HepG2 (cell line): ENCODE measurements at regions not wholly inside any gene's neighbourhood (a gene's known extent, or its start where the extent isn't known, plus 50 kb on each side); places are given as distances from the start of the nearest gene placed in this dataset.

Experiments used
- ATAC-seq: fragments of 200-7000 bp; cut with Tn5 transposase; 3 replicates; pipeline ENCODE4 v1.9.1; 2020; ENCODE audit warnings: mild to moderate bottlenecking, moderate library complexity
- BruUV-seq: library from RNA; stranded (reverse); fragments of 400-500 nt; replicated peaks from 2 replicates; lab custom pipeline; 2021; lab: Mats Ljungman, UMichigan
- CTCF ChIA-PET: fragments of 300-600 bp; formaldehyde crosslinking; extraction: SDS; loops from one replicate; lab custom pipeline; 2021; ENCODE audit warnings: low total read pairs, inconsistent platforms, low intra/inter-chr PET ratio; lab: Yijun Ruan, JAX
- POLR2A ChIA-PET: fragments of 350-600 bp; sonication (Branson Sonifier 250); formaldehyde crosslinking; loops from one replicate; lab custom pipeline; 2020; ENCODE audit warnings: antibody characterized with exemption, inconsistent platforms; lab: Yijun Ruan, JAX
- DNase-seq: peaks from one replicate; pipeline ENCODE4 v3.0.0-alpha.2; 2015; ENCODE audit warnings: low spot score
- FAIRE-seq: peaks from 3 replicates; lab custom pipeline; 2011; peaks lifted over from hg19 to GRCh38; lab: Jason Lieb, UNC
- H2AFZ ChIP-seq: one replicate; pipeline ENCODE4 v1.6.1; 2011; ENCODE audit warnings: low read length, inconsistent platforms
- H3K27ac ChIP-seq: fragments of 300-600 bp; 3 replicates; pipeline ENCODE4 v1.8.0; 2011; ENCODE audit warnings: mixed run types, mild to moderate bottlenecking, mixed read lengths, low read length, inconsistent platforms; ENCODE audit not compliant: insufficient read depth; ENCODE audit errors: extremely low read length
- H3K27me3 ChIP-seq, 2 experiments: fragments of 200-600 bp in 1 of 2; 2 replicates in 1 of 2; 3 replicates in 1 of 2; pipeline versions ENCODE4 v1.6.0 to v1.8.0; 2011; ENCODE audit warnings: low read length in 2 of 2, mild to moderate bottlenecking in 2 of 2, moderate library complexity in 2 of 2, inconsistent platforms in 1 of 2; ENCODE audit not compliant: insufficient read depth in 2 of 2, control insufficient read depth in 1 of 2
- H3K36me3 ChIP-seq, 2 experiments: fragments of 200-600 bp in 1 of 2; replicated peaks in 1 of 2; 2 replicates in 1 of 2; 3 replicates in 1 of 2; pipeline versions ENCODE4 v1.5.1 to v1.8.0; 2011; ENCODE audit warnings: low read length in 2 of 2, inconsistent platforms in 1 of 2; ENCODE audit not compliant: insufficient read depth in 2 of 2, control insufficient read depth in 1 of 2
- H3K4me1 ChIP-seq: 2 replicates; pipeline ENCODE4 v1.5.1; 2012; ENCODE audit warnings: low read length, inconsistent platforms; ENCODE audit not compliant: insufficient read depth
- H3K4me2 ChIP-seq: 2 replicates; pipeline ENCODE4 v1.6.0; 2011; ENCODE audit warnings: low read depth, low read length, inconsistent platforms
- H3K4me3 ChIP-seq, 3 experiments: fragments of 200-600 bp in 1 of 3; sonication (generic), shearing (Covaris generic) in 1 of 3; replicated peaks in 1 of 3; 2 replicates each; pipeline ENCODE4 v1.5.1; 2011 to 2016; ENCODE audit warnings: low read length in 3 of 3, inconsistent platforms in 2 of 3, low read depth in 2 of 3, mild to moderate bottlenecking in 2 of 3, control low read depth in 1 of 3, mixed read lengths in 1 of 3; ENCODE audit not compliant: insufficient read depth in 1 of 3
- H3K79me2 ChIP-seq: one replicate; pipeline ENCODE4 v1.6.1; 2011; ENCODE audit warnings: low read length, inconsistent platforms; ENCODE audit not compliant: insufficient read depth
- H3K9ac ChIP-seq: 2 replicates; pipeline ENCODE4 v1.6.0; 2011; ENCODE audit warnings: mild to moderate bottlenecking, low read depth, low read length, inconsistent platforms; ENCODE audit not compliant: insufficient read depth
- H3K9me3 ChIP-seq: 2 replicates; pipeline ENCODE4 v1.5.1; 2012; ENCODE audit warnings: mild to moderate bottlenecking, low read length
- H4K20me1 ChIP-seq: 2 replicates; pipeline ENCODE4 v1.6.0; 2011; ENCODE audit warnings: inconsistent platforms, mild to moderate bottlenecking, low read length, moderate library complexity; ENCODE audit not compliant: insufficient read depth
- GTF2F1 ChIP-seq: fragments of 150-350 bp; IDR thresholded peaks from 2 replicates; pipeline ENCODE4 v1.6.1; 2014; ENCODE audit warnings: low read length
- HDAC2 ChIP-seq: sonication (generic); formaldehyde crosslinking; IDR thresholded peaks from 2 replicates; pipeline ENCODE4 v1.4.0; 2020; ENCODE audit warnings: missing genetic modification reagents
- HOXA7 ChIP-seq: sonication (generic); formaldehyde crosslinking; IDR thresholded peaks from 2 replicates; pipeline ENCODE4 v1.8.1; 2022; ENCODE audit warnings: mild to moderate bottlenecking, missing genetic modification reagents, moderate library complexity
- KAT8 ChIP-seq: IDR thresholded peaks from 2 replicates; pipeline ENCODE4 v1.6.1; 2016; ENCODE audit warnings: missing genetic modification reagents, missing compliant biosample characterization
- KLF16 ChIP-seq, 2 experiments: sonication (generic) in 1 of 2; formaldehyde crosslinking in 1 of 2; IDR thresholded peaks; 2 replicates each; pipeline versions ENCODE4 v1.6.1 to v1.8.0; 2016 to 2023; ENCODE audit warnings: missing genetic modification reagents in 2 of 2, missing compliant biosample characterization in 1 of 2
- NR2F1 ChIP-seq, 2 experiments: fragments of 450-650 bp in 1 of 2; formaldehyde crosslinking in 1 of 2; IDR thresholded peaks; 2 replicates each; pipeline versions ENCODE4 v1.5.0 to v1.6.1; 2016 to 2020; ENCODE audit warnings: mild to moderate bottlenecking in 1 of 2, missing compliant biosample characterization in 1 of 2, missing genetic modification reagents in 1 of 2, moderate library complexity in 1 of 2
- SMARCC2 ChIP-seq: fragments of 450-650 bp; IDR thresholded peaks from 2 replicates; pipeline ENCODE4 v1.6.1; 2017; ENCODE audit warnings: antibody characterized with exemption, mild to moderate bottlenecking
- TAF1 ChIP-seq: sonication (generic); formaldehyde crosslinking; IDR thresholded peaks from 2 replicates; pipeline ENCODE4 v1.4.0; 2020; ENCODE audit warnings: missing genetic modification reagents
- XBP1 ChIP-seq: sonication (generic); formaldehyde crosslinking; IDR thresholded peaks from 2 replicates; pipeline ENCODE4 v1.5.0; 2020; ENCODE audit warnings: missing genetic modification reagents
- ZGPAT ChIP-seq: IDR thresholded peaks from 2 replicates; pipeline ENCODE4 v1.6.1; 2016; ENCODE audit warnings: mild to moderate bottlenecking
- ZNF460 ChIP-seq: sonication (generic); formaldehyde crosslinking; IDR thresholded peaks from 2 replicates; pipeline ENCODE4 v1.5.1; 2020; ENCODE audit warnings: missing genetic modification reagents, mild to moderate bottlenecking, borderline replicate concordance
- ZNF468 ChIP-seq: sonication (generic); formaldehyde crosslinking; IDR thresholded peaks from 2 replicates; pipeline ENCODE4 v1.8.0; 2022; ENCODE audit warnings: mild to moderate bottlenecking, moderate library complexity, missing genetic modification reagents
- ZNF644 ChIP-seq: IDR thresholded peaks from 2 replicates; pipeline ENCODE4 v1.6.1; 2016; ENCODE audit warnings: low read depth
- ZNF7 ChIP-seq: IDR thresholded peaks from 2 replicates; pipeline ENCODE4 v1.6.1; 2016; ENCODE audit warnings: missing biosample characterization, missing genetic modification reagents
- ZNF720 ChIP-seq: sonication (generic); formaldehyde crosslinking; IDR thresholded peaks from 2 replicates; pipeline ENCODE4 v1.4.0; 2020; ENCODE audit warnings: missing genetic modification reagents
- ZSCAN31 ChIP-seq: sonication (generic); formaldehyde crosslinking; IDR thresholded peaks from 2 replicates; pipeline ENCODE4 v1.5.0; 2020; ENCODE audit warnings: low read depth, mild to moderate bottlenecking, missing genetic modification reagents
- WGBS: methylation state at CpG from one replicate; pipeline ENCODE4 v1.1.6; 2017; ENCODE audit warnings: low lambda C conversion rate; 5-methylcytosine and 5-hydroxymethylcytosine counted together
- in situ Hi-C: cut with HindIII; loops from 2 replicates; pipeline ENCODE4 v1.10.0; 2017; ENCODE audit warnings: low pct_unique_long_range_greater_than_20kb; ENCODE audit not compliant: extremely low pct_ligation_motif_present
- intact Hi-C: fragments of 100-400 bp; cut with micrococcal nuclease; formaldehyde crosslinking; loops from one replicate; pipeline ENCODE4 v1.10.0; 2022; ENCODE audit not compliant: unreplicated experiment
- TF ChIP-seq, protein P1 (sequence below): sonication (generic); formaldehyde crosslinking; IDR thresholded peaks from 2 replicates; pipeline ENCODE4 v1.5.0; 2020; ENCODE audit warnings: missing genetic modification reagents

DNA sequence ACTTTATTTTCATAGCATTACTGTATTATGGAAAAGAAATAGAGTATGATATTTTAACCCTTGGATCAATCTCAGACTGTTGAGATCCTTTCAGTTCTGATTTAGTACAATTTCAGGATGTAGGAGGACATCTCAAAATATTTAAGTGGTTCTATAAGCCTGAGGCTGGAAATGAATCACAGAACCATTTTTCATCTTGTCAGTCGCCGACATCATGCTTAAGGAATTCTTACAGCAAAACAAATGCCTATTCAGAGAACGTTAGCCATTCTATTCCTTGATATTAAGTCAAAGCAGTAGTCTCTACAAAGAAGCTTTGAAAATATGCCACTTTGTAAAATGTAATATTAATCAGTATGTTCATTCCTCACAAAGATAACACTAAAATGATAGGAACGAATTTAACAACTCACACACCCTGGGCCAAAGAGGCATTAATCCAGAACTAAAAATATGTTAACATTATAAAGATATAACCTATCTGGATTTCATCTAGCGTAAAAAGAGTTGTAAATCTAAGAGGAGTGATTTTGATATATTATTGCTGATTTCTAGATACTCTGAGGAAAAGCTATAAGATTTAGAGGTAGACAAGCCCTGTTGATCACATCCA, 152.0 kb downstream of the GASK1B start:
- H3K4me2 ChIP-seq: peak overlapping the region; percentile 39; the same call in 1 of the 2 replicates
- no peaks in the 10 kb centered on the region for H3K79me2 ChIP-seq
- ChIA-PET CTCF (no interaction called here), POLR2A (interaction anchor here (0.9 to 1.7 kb wide), 5 partner anchors 13 to 27 kb away, joined by 3 to 6 read pairs (median 4); no protein-coding TSS in a partner anchor)
- TSS peak; percentile 89 for BruUV-seq
- no peak overlapping the region; a peak in 1 of 6 replicates for H3K4me3 ChIP-seq
- FAIRE-seq: no peak
- no peaks in the 10 kb centered on the region for H3K27me3 ChIP-seq
- no peak overlapping the region for H2AFZ ChIP-seq
- ATAC-seq: no peak
- H3K4me1 ChIP-seq: peaks cover 33% of the 10 kb centered on the region
- H3K9me3 ChIP-seq: no peaks in the 10 kb centered on the region
- in situ Hi-C loops (no loop called here), intact Hi-C loops (loop anchor here (1.0 to 2.0 kb wide), 3 partner anchors 16 to 28 kb away; no protein-coding TSS in a partner anchor)
- no peaks in the 10 kb centered on the region for H4K20me1 ChIP-seq
- 93% methylated on average over 5 of the region's 5 CpGs for WGBS
- TF ChIP-seq KLF16 (CRISPR knock-in tag; IDR thresholded peaks at IDR 0.05) (0 out of 4 replicates have a peak, but pooled peaks of 1 of the 2 experiments have one; percentile 11), XBP1 (CRISPR knock-in tag) (no peak)
- peak overlapping the region; percentile 60 for H3K27ac ChIP-seq
- H3K36me3 ChIP-seq: no peaks in the 10 kb centered on the region
- peak; percentile 44 for DNase-seq
- H3K9ac ChIP-seq: no peak overlapping the region; the same call in 1 of the 2 replicates

DNA sequence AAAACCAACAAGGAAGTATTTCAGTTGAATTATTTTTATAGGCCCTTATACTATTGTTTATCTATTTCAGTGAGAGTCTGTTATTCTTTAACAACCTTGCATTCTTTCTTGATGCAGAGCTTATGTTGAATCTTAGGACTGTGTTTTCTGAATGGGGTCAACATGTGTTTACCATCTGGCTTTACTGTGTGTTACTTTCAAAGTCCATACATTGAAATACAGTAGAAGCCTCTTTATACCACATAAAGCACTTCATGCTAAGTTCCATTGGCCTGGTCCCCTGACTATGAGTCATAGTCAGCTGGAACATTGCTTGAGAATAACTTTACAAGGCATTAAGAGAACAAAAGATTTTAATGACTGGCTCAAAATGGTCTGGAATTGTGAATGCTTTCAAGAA, 152.6 kb downstream of the GASK1B start:
- CTCF ChIA-PET: no interaction called here
- H3K79me2 ChIP-seq: no peaks in the 10 kb centered on the region
- ATAC-seq: peak; percentile 100
- intact Hi-C loops (loop anchor here (1.0 to 2.0 kb wide), 3 partner anchors 17 to 27 kb away; no protein-coding TSS in a partner anchor), in situ Hi-C loops (no loop called here)
- no peak overlapping the region; a peak in 1 of 6 replicates for H3K4me3 ChIP-seq
- POLR2A ChIA-PET: interaction anchor here (0.9 to 1.7 kb wide), 6 partner anchors 14 to 190 kb away, joined by 3 to 6 read pairs (median 4); partner anchors contain the start of gene TMEM144
- DNase-seq: peak; percentile 92
- peak overlapping the region; percentile 60 for H3K27ac ChIP-seq
- no peak for FAIRE-seq
- H3K27me3 ChIP-seq: no peaks in the 10 kb centered on the region
- H3K4me1 ChIP-seq: peaks cover 35% of the 10 kb centered on the region
- no peaks in the 10 kb centered on the region for H3K9me3 ChIP-seq
- H3K9ac ChIP-seq: no peak overlapping the region; the same call in 1 of the 2 replicates
- no peak overlapping the region for H2AFZ ChIP-seq
- H3K4me2 ChIP-seq: peak overlapping the region; percentile 39
- H4K20me1 ChIP-seq: no peaks in the 10 kb centered on the region
- H3K36me3 ChIP-seq: no peaks in the 10 kb centered on the region
- no TSS peak for BruUV-seq
- TF ChIP-seq ZNF468 (CRISPR knock-in tag) (no peak), ZGPAT (peak; percentile 38; the same call in 1 of the 2 replicates), ZSCAN31 (CRISPR knock-in tag) (no peak), TAF1 (CRISPR knock-in tag) (no peak), ZNF7 (CRISPR knock-in tag) (no peak), SMARCC2 (no peak), ZNF460 (CRISPR knock-in tag) (no peak), ZNF644 (CRISPR knock-in tag) (peak; percentile 70), HDAC2 (CRISPR knock-in tag) (peak; percentile 60; the same call in 1 of the 2 replicates), KAT8 (no peak), ZNF720 (CRISPR knock-in tag) (no peak), GTF2F1 (no peak), NR2F1 (CRISPR knock-in tag; IDR thresholded peaks at IDR 0.05) (0 out of 4 replicates have a peak, but pooled peaks of 1 of the 2 experiments have one; percentile 14), HOXA7 (CRISPR knock-in tag) (no peak)
- TF ChIP-seq, protein P1, sequence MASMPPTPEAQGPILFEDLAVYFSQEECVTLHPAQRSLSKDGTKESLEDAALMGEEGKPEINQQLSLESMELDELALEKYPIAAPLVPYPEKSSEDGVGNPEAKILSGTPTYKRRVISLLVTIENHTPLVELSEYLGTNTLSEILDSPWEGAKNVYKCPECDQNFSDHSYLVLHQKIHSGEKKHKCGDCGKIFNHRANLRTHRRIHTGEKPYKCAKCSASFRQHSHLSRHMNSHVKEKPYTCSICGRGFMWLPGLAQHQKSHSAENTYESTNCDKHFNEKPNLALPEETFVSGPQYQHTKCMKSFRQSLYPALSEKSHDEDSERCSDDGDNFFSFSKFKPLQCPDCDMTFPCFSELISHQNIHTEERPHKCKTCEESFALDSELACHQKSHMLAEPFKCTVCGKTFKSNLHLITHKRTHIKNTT: no peak
